ENCODE measurements at regions not wholly inside any gene's neighbourhood (a gene's known extent, or its start where the extent isn't known, plus 50 kb on each side); places are given as distances from the start of the nearest gene placed in this dataset.
"Not testable (repeated sequence)": the region's sequence is repeated elsewhere in the genome, so short reads cannot be mapped to it uniquely, and the experiment has no call there.

- ATAC-seq (replicated peaks): no peak
- Mint-ChIP-seq H3K4me1 (no peaks in the 10 kb centered on the region), H3K36me3 (ENCODE audit: low read depth) (no peaks in the 10 kb centered on the region), H3K27ac (no peak overlapping the region), H3K27me3 (peaks cover 32% of the 10 kb centered on the region), H3K4me3 (no peak overlapping the region), H3K9me3 (no peaks in the 10 kb centered on the region)
These were observed 348.9 kb upstream of the MAF start for GRCh38 chr16:79949417-79949816.

GRCh38 chr16:79947771-79948170 is 347.2 kb upstream of the MAF start:
- no peaks in the 10 kb centered on the region for H3K36me3 Mint-ChIP-seq (ENCODE audit: low read depth)
- no peak for ATAC-seq (replicated peaks)

GRCh38 chr16:79946252-79946651 is 345.7 kb upstream of the MAF start:
- Mint-ChIP-seq H3K27ac (no peak overlapping the region), H3K9me3 (no peaks in the 10 kb centered on the region), H3K27me3 (peaks cover 25% of the 10 kb centered on the region), H3K4me1 (no peaks in the 10 kb centered on the region), H3K4me3 (no peak overlapping the region), H3K36me3 (ENCODE audit: low read depth) (no peaks in the 10 kb centered on the region)
- ATAC-seq (replicated peaks): no peak

More at GRCh38 chr16:79947771-79948170, 347.2 kb upstream of the MAF start:
- H3K4me1 Mint-ChIP-seq: no peaks in the 10 kb centered on the region
- no peaks in the 10 kb centered on the region for H3K9me3 Mint-ChIP-seq
- peaks cover 32% of the 10 kb centered on the region for H3K27me3 Mint-ChIP-seq
- H3K27ac Mint-ChIP-seq: no peak overlapping the region
- H3K4me3 Mint-ChIP-seq: no peak overlapping the region

- Mint-ChIP-seq H3K27ac (no peak overlapping the region), H3K9me3 (no peaks in the 10 kb centered on the region), H3K36me3 (ENCODE audit: low read depth) (no peaks in the 10 kb centered on the region), H3K4me3 (no peak overlapping the region), H3K27me3 (peaks cover 13% of the 10 kb centered on the region), H3K4me1 (no peaks in the 10 kb centered on the region)
- no peak for ATAC-seq (replicated peaks)
These were observed 343.2 kb upstream of the MAF start for GRCh38 chr16:79943736-79944135.

- no peak for ATAC-seq (replicated peaks)
- Mint-ChIP-seq H3K27ac (no peak overlapping the region), H3K27me3 (peaks cover 23% of the 10 kb centered on the region), H3K9me3 (no peaks in the 10 kb centered on the region), H3K4me3 (no peak overlapping the region), H3K36me3 (ENCODE audit: low read depth) (no peaks in the 10 kb centered on the region), H3K4me1 (no peaks in the 10 kb centered on the region)
These were observed 338.0 kb upstream of the MAF start for GRCh38 chr16:79938575-79938974.

GRCh38 chr16:79937671-79938070 is 337.1 kb upstream of the MAF start:
- H3K27ac Mint-ChIP-seq; H3K9me3 Mint-ChIP-seq; H3K4me1 Mint-ChIP-seq; H3K4me3 Mint-ChIP-seq; H3K36me3 Mint-ChIP-seq (ENCODE audit: low read depth); ATAC-seq (replicated peaks): not testable (repeated sequence)
- peaks cover 23% of the 10 kb centered on the region for H3K27me3 Mint-ChIP-seq

GRCh38 chr16:79933603-79934002 is 333.1 kb upstream of the MAF start:
- Mint-ChIP-seq H3K4me1 (no peaks in the 10 kb centered on the region), H3K9me3 (no peaks in the 10 kb centered on the region)

GRCh38 chr16:79932572-79932971 is 332.0 kb upstream of the MAF start:
- no peak overlapping the region for H3K27ac Mint-ChIP-seq
- H3K4me3 Mint-ChIP-seq: no peak overlapping the region
- H3K27me3 Mint-ChIP-seq: peaks cover 8% of the 10 kb centered on the region
- ATAC-seq (replicated peaks): peak; percentile 43
- no peaks in the 10 kb centered on the region for H3K9me3 Mint-ChIP-seq
- no peaks in the 10 kb centered on the region for H3K4me1 Mint-ChIP-seq
- H3K36me3 Mint-ChIP-seq (ENCODE audit: low read depth): no peaks in the 10 kb centered on the region

More at GRCh38 chr16:79933603-79934002, 333.1 kb upstream of the MAF start:
- Mint-ChIP-seq H3K36me3 (ENCODE audit: low read depth) (no peaks in the 10 kb centered on the region), H3K27me3 (peaks cover 14% of the 10 kb centered on the region), H3K4me3 (no peak overlapping the region), H3K27ac (no peak overlapping the region)
- no peak for ATAC-seq (replicated peaks)

- H3K9me3 Mint-ChIP-seq: no peaks in the 10 kb centered on the region
- no peak for ATAC-seq (replicated peaks)
- peaks cover 5% of the 10 kb centered on the region for H3K27me3 Mint-ChIP-seq
- no peak overlapping the region for H3K4me3 Mint-ChIP-seq
- H3K4me1 Mint-ChIP-seq: no peaks in the 10 kb centered on the region
- H3K36me3 Mint-ChIP-seq (ENCODE audit: low read depth): no peaks in the 10 kb centered on the region
- H3K27ac Mint-ChIP-seq: no peak overlapping the region
These were observed 331.2 kb upstream of the MAF start for GRCh38 chr16:79931721-79932120.

- no peak overlapping the region for H3K27ac Mint-ChIP-seq
- H3K4me3 Mint-ChIP-seq: no peak overlapping the region
- H3K9me3 Mint-ChIP-seq: no peaks in the 10 kb centered on the region
- no peaks in the 10 kb centered on the region for H3K36me3 Mint-ChIP-seq (ENCODE audit: low read depth)
- ATAC-seq (replicated peaks): no peak
- H3K27me3 Mint-ChIP-seq: no peaks in the 10 kb centered on the region
- no peaks in the 10 kb centered on the region for H3K4me1 Mint-ChIP-seq
These were observed 328.9 kb upstream of the MAF start for GRCh38 chr16:79929260-79929965.

GRCh38 chr16:79928142-79928873 is 327.8 kb upstream of the MAF start:
- no peaks in the 10 kb centered on the region for H3K4me1 Mint-ChIP-seq
- H3K36me3 Mint-ChIP-seq (ENCODE audit: low read depth): no peaks in the 10 kb centered on the region
- ATAC-seq (replicated peaks): no peak
- H3K4me3 Mint-ChIP-seq: no peak overlapping the region
- no peak overlapping the region for H3K27ac Mint-ChIP-seq
- no peaks in the 10 kb centered on the region for H3K9me3 Mint-ChIP-seq
- H3K27me3 Mint-ChIP-seq: no peaks in the 10 kb centered on the region

GRCh38 chr16:79926451-79927205 is 326.1 kb upstream of the MAF start:
- Mint-ChIP-seq H3K9me3 (no peaks in the 10 kb centered on the region), H3K4me3 (no peak overlapping the region), H3K27ac (no peak overlapping the region), H3K4me1 (no peaks in the 10 kb centered on the region), H3K36me3 (ENCODE audit: low read depth) (no peaks in the 10 kb centered on the region), H3K27me3 (no peaks in the 10 kb centered on the region)
- ATAC-seq (replicated peaks): no peak

GRCh38 chr16:79923431-79923830 is 322.9 kb upstream of the MAF start:
- Mint-ChIP-seq H3K27me3 (peaks cover 5% of the 10 kb centered on the region), H3K27ac (no peak overlapping the region), H3K4me1 (no peaks in the 10 kb centered on the region), H3K36me3 (ENCODE audit: low read depth) (no peaks in the 10 kb centered on the region), H3K4me3 (no peak overlapping the region), H3K9me3 (no peaks in the 10 kb centered on the region)
- no peak for ATAC-seq (replicated peaks)

GRCh38 chr16:79920685-79921084 is 320.1 kb upstream of the MAF start:
- Mint-ChIP-seq H3K27ac (no peak overlapping the region), H3K36me3 (ENCODE audit: low read depth) (no peaks in the 10 kb centered on the region), H3K4me1 (no peaks in the 10 kb centered on the region), H3K9me3 (no peaks in the 10 kb centered on the region), H3K27me3 (peaks cover 5% of the 10 kb centered on the region), H3K4me3 (no peak overlapping the region)
- ATAC-seq (replicated peaks): no peak

- no peaks in the 10 kb centered on the region for H3K36me3 Mint-ChIP-seq (ENCODE audit: low read depth)
- H3K27ac Mint-ChIP-seq: no peak overlapping the region
- H3K9me3 Mint-ChIP-seq: no peaks in the 10 kb centered on the region
- no peak for ATAC-seq (replicated peaks)
- H3K4me3 Mint-ChIP-seq: no peak overlapping the region
- peaks cover 5% of the 10 kb centered on the region for H3K27me3 Mint-ChIP-seq
- no peaks in the 10 kb centered on the region for H3K4me1 Mint-ChIP-seq
These were observed 318.4 kb upstream of the MAF start for GRCh38 chr16:79918916-79919315.
